PFSK-1 (cell line): ENCODE measurements at regions not wholly inside any gene's neighbourhood (a gene's known extent, or its start where the extent isn't known, plus 50 kb on each side); places are given as distances from the start of the nearest gene placed in this dataset.

Experiments used
- SIN3A ChIP-seq: IDR thresholded peaks from 2 replicates; pipeline ENCODE4 v1.6.1; 2012; ENCODE audit warnings: mild to moderate bottlenecking, low read length, moderate library complexity, borderline replicate concordance; ENCODE audit not compliant: insufficient read depth
- TAF1 ChIP-seq: IDR thresholded peaks from 2 replicates; pipeline ENCODE4 v1.6.1; 2012; ENCODE audit warnings: low read length, control low read depth, borderline replicate concordance; ENCODE audit not compliant: insufficient read depth
- TF ChIP-seq, protein P1 (sequence below), 2 experiments: IDR thresholded peaks; 2 replicates each; pipeline versions ENCODE4 v1.6.1 to v1.8.0; 2011 to 2012; ENCODE audit warnings: low read depth in 2 of 2, low read length in 2 of 2, control low read depth in 1 of 2, inconsistent platforms in 1 of 2, mild to moderate bottlenecking in 1 of 2, moderate library complexity in 1 of 2; ENCODE audit not compliant: insufficient read depth in 1 of 2

DNA sequence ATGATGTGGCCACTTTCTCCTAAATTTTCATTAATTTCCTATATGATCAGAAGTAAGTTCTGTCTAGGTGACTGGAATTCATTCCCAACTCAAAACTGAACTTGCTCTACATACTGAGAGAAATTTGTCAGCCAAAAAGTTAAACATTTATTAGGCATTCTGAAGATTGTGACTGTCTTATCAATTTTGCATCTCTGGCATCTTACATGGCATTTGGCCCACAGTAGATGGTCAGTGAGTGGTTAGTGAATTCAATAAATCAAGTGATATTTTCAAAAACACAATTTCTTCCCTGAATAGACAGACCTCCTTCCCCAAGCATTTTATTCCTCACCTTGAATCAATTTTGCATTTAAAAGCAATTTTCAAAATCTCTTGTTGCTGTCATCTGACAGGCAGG lies 363.2 kb upstream of the NBEA start:
- no peak for TF ChIP-seq SIN3A
- TF ChIP-seq TAF1 = no peak
- TF ChIP-seq, protein P1, sequence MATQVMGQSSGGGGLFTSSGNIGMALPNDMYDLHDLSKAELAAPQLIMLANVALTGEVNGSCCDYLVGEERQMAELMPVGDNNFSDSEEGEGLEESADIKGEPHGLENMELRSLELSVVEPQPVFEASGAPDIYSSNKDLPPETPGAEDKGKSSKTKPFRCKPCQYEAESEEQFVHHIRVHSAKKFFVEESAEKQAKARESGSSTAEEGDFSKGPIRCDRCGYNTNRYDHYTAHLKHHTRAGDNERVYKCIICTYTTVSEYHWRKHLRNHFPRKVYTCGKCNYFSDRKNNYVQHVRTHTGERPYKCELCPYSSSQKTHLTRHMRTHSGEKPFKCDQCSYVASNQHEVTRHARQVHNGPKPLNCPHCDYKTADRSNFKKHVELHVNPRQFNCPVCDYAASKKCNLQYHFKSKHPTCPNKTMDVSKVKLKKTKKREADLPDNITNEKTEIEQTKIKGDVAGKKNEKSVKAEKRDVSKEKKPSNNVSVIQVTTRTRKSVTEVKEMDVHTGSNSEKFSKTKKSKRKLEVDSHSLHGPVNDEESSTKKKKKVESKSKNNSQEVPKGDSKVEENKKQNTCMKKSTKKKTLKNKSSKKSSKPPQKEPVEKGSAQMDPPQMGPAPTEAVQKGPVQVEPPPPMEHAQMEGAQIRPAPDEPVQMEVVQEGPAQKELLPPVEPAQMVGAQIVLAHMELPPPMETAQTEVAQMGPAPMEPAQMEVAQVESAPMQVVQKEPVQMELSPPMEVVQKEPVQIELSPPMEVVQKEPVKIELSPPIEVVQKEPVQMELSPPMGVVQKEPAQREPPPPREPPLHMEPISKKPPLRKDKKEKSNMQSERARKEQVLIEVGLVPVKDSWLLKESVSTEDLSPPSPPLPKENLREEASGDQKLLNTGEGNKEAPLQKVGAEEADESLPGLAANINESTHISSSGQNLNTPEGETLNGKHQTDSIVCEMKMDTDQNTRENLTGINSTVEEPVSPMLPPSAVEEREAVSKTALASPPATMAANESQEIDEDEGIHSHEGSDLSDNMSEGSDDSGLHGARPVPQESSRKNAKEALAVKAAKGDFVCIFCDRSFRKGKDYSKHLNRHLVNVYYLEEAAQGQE (IDR thresholded peaks at IDR 0.05; ENCODE audit: insufficient read depth in 1 of 2, low read depth in 2 of 2, low read length in 2 of 2) = no peak
